ENCODE measurements at regions not wholly inside any gene's neighbourhood (a gene's known extent, or its start where the extent isn't known, plus 50 kb on each side); places are given as distances from the start of the nearest gene placed in this dataset.

- H3K4me3 Mint-ChIP-seq = no peak overlapping the region
- H3K9me3 Mint-ChIP-seq = no peaks in the 10 kb centered on the region
- no peaks in the 10 kb centered on the region for H3K79me1 ChIP-seq (ENCODE audit: insufficient read depth, low read depth, low read length, poor library complexity, severe bottlenecking)
- no peak overlapping the region for H3K27ac ChIP-seq (ENCODE audit: insufficient read length, low read depth, low read length)
- H3T11ph ChIP-seq (ENCODE audit: low read length) = no peak overlapping the region
- no peak overlapping the region for H2BK120ac ChIP-seq (ENCODE audit: low read depth, low read length, poor library complexity, severe bottlenecking)
- H3K27ac Mint-ChIP-seq = no peak overlapping the region; a peak in 1 of 7 replicates
- H3K4ac ChIP-seq (ENCODE audit: low read depth, low read length) = no peak overlapping the region
- no peak overlapping the region for H2AK5ac ChIP-seq (ENCODE audit: insufficient read length, low read length)
- no peak overlapping the region for H2AFZ ChIP-seq (ENCODE audit: low read length)
- no peak overlapping the region for H2BK20ac ChIP-seq (ENCODE audit: low read depth, low read length, poor library complexity, severe bottlenecking)
- TF ChIP-seq CTCF (conservative IDR thresholded peaks at IDR 0.05) = no peak
- no peak overlapping the region for H3K4me2 ChIP-seq (ENCODE audit: insufficient read depth, insufficient read length, low read length)
- H3K27me3 ChIP-seq (ENCODE audit: insufficient read depth, low read length) = no peaks in the 10 kb centered on the region
- no peak for DNase-seq
- no peaks in the 10 kb centered on the region for H3K9me3 ChIP-seq (ENCODE audit: control insufficient read depth, low read depth, low read length)
- no peaks in the 10 kb centered on the region for H3K36me3 Mint-ChIP-seq (ENCODE audit: insufficient read depth in 1 of 3, low read depth in 3 of 3)
- no CpG with 5 or more reads among the region's 5 CpGs for WGBS (ENCODE audit: extremely low coverage, insufficient read length, low lambda C conversion rate)
- H2BK15ac ChIP-seq (ENCODE audit: low read depth, low read length) = no peak overlapping the region
- no peaks in the 10 kb centered on the region for H3K79me2 ChIP-seq (ENCODE audit: insufficient read depth, low read length)
- no peaks in the 10 kb centered on the region for H3K4me1 ChIP-seq (ENCODE audit: insufficient read depth, low read length)
- no peak overlapping the region for H3K9ac ChIP-seq (ENCODE audit: extremely low read depth, insufficient read length, low read length)
- H3K23me2 ChIP-seq (ENCODE audit: insufficient read length, low read depth, low read length, poor library complexity, severe bottlenecking) = no peaks in the 10 kb centered on the region
- H2BK12ac ChIP-seq (ENCODE audit: insufficient read length, low read depth, low read length) = no peak overlapping the region
- no peak overlapping the region for H3K23ac ChIP-seq (ENCODE audit: insufficient read length, low read depth, low read length)
- H3K18ac ChIP-seq (ENCODE audit: insufficient read length, low read depth, low read length) = no peak overlapping the region
- H4K8ac ChIP-seq (replicated peaks; ENCODE audit: insufficient read length, low read depth, low read length) = no peak overlapping the region
- H3K27me3 Mint-ChIP-seq (ENCODE audit: low read depth) = peaks cover 12% of the 10 kb centered on the region
- H3K4me1 Mint-ChIP-seq = no peaks in the 10 kb centered on the region
- H3K56ac ChIP-seq (ENCODE audit: insufficient read length, low read depth, low read length) = no peak overlapping the region
- H4K20me1 ChIP-seq (ENCODE audit: control insufficient read depth, insufficient read depth, insufficient read length) = no peaks in the 10 kb centered on the region
- H4K91ac ChIP-seq (ENCODE audit: insufficient read length, low read depth, low read length) = no peak overlapping the region
- no peak overlapping the region for H4K5ac ChIP-seq (ENCODE audit: insufficient read length, low read depth, low read length)
- no peak overlapping the region for H3K14ac ChIP-seq (ENCODE audit: insufficient read depth, low read length)
- no peak overlapping the region for H2BK5ac ChIP-seq (ENCODE audit: insufficient read length, low read length)
These were observed 98.7 kb downstream of the MED10 start for GRCh38 chr5:6279607-6280006.
